Right lung (tissue), 2 donors: ENCODE measurements at regions not wholly inside any gene's neighbourhood (a gene's known extent, or its start where the extent isn't known, plus 50 kb on each side); places are given as distances from the start of the nearest gene placed in this dataset.

Experiments
- DNase-seq, 2 donors: peaks; one replicate each; pipeline ENCODE4 v3.0.0-alpha.2; 2013

DNA sequence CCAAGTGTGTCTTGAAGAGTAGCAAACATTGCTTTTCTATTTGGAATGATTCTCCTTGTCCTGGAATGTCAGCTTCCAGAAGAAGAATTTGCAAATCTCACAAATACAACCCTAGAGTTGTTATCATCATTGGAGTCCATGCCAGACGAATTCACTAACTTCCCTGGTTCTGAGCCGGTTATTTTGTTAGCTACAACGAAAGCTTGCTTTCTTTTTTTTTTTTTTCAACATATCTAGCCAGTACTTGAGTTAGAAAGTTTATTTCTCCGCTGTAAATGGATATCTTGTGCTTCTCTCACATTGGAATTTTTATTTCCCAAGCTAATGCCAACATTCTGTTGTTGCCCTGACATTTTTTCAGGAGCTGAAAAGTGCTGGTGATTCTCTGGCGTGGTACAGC is 138.1 kb upstream of the POM121L12 start:
- no peak for DNase-seq

DNA sequence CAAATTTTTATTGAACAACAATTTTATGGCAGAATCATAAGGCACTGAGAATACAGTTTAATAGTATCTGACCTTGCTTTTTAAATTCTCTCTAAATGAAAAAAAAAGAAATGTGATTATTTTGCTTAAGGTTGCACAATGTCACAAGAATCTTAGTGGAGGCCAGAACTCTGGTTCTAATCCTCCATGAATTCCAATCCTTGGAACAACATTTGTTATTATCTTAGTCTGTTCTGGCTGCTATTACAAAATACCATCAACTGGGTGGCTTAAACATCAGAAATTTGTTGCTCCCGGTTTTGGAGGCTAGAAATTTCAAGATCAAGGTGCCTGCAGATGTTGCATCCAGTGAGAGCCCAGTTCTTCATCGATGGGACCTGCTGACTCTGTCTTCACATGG is 158.2 kb upstream of the POM121L12 start:
- no peak for DNase-seq

DNA sequence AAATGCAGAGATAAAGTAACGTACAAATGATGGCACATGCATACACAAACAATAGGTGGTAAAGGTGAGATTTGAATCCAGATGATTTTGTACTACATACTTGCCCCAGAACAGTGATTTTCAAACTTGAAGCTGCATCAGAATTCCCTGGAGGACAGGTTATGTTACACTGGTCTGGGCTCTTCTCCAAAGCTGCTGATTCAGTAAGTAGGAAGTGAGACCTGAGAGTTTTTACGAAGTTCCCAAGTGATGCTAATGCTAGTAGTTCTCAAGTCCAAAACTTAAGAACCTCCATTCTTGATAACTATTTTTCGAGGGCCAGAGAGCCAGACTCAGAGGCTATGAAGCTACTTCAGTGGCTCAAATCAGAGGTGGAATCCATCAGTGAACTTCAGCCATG is 159.0 kb upstream of the POM121L12 start:
- DNase-seq = no peak

- no peak for DNase-seq
Observed at GRCh38 chr7:52863652-52864051, 171.8 kb upstream of the POM121L12 start.

DNA sequence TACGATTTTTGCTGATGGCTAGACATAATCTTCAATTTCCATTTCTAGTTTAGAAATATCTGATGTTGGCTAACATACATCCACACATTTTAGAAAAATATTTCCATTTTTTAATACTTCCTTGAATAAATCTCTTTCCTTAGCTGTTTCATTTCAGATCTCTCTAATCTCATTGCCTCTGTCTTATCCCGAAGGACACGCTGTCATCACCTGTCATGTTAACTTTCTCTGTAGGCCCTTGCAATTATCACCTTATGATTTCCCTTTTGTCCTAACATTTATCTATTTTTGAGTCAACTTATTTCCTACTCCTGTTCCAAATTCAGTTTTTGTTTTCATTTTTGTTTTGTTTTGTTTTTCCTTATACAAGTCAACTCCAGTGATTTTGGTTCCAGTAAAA is 173.1 kb upstream of the POM121L12 start:
- no peak for DNase-seq

- no peak for DNase-seq
Observed at GRCh38 chr7:52857367-52857766, 178.1 kb upstream of the POM121L12 start.

DNA sequence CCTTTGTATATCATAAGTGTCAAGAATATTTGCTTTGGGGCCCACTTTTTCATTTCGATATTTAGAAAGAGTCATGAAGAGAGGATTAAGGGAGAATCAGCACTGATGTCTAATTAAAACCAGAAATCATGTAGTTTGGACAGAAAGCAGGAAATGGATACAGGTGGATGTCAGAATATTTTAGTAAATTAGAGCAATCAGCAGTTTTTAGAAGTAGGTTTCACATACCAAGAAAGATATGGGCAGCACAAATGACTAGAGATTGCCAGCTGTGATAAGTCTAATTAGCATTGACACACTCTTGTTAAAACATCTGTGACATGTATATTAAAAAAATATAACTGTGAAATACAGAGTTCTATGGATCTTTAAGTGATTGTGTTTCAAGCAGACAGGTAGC is 180.8 kb upstream of the POM121L12 start:
- DNase-seq = no peak

DNA sequence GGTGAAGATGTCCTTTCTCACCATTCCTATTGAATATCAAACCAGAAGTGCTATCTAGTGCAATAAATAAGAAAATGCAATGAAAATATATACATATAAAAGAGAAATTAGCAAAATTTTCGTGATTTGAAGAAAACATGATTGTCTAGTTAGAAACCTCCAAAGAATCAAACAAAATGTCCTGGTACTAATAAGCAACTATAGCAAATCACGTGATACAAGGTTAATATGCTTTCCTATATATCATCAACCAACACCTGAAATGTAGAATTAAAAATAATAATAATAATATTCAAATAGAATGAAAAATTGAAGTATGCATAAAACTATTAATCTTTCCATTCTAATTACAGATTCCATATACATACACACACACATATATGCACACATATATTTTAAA is 183.9 kb upstream of the POM121L12 start:
- no peak for DNase-seq

- no peak for DNase-seq
Observed at GRCh38 chr7:52843436-52843835, 192.0 kb upstream of the POM121L12 start.

DNA sequence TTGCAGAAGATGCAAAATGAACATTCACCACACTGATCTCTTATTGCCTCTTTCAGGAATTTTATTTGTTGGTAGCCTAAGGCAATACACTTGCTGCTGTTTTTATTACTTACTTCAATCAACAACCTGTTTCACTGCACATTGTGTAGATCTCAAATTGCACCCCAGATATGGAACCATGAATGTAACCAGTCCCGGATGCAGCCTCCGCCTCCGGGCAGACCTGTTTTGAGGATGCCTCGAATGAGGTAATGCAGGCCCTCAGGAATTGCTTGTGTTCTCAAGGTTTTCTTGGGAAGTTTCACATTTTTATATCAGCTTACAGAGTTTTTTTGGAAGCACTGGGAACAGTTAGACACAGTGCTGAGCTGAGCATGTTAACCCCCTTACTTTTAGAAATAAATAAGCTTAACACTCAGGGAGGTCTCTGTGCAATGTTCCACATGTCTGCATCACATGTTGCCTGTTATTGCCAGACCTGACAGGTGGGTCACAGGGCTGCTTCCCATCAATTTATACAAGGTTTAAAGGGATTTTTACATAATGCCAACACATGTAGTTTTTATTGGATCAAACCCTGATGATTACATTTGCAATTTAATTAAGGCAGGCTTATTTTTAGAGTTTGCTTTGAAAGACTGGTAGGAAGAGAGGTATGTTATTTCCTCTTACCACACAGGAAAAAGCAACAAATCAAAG is 193.1 kb upstream of the POM121L12 start:
- DNase-seq = no peak

- DNase-seq = no peak
Observed at GRCh38 chr7:52838981-52839411, 196.4 kb upstream of the POM121L12 start.

DNA sequence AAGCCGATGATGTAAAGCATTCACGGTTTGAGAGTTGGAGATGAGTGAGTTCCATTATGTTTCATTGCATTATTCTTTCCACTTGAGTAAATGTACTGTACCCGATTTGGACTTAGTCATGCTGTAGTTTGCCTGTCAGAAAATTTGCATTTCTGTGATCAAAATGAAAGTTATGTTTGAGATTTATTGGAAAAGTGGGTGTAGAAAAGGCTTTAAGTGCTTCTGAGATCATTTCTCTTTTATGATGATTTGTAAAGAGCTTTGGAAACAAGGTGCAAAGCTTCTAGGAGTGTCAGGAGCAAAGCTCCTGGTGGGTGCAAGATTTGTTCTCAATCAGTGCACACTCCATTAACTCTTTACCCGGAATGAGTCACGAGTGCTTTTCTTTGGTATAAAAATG is 204.1 kb upstream of the POM121L12 start:
- DNase-seq = no peak

GRCh38 chr7:52830801-52831200 is 204.6 kb upstream of the POM121L12 start:
- DNase-seq = no peak

DNA sequence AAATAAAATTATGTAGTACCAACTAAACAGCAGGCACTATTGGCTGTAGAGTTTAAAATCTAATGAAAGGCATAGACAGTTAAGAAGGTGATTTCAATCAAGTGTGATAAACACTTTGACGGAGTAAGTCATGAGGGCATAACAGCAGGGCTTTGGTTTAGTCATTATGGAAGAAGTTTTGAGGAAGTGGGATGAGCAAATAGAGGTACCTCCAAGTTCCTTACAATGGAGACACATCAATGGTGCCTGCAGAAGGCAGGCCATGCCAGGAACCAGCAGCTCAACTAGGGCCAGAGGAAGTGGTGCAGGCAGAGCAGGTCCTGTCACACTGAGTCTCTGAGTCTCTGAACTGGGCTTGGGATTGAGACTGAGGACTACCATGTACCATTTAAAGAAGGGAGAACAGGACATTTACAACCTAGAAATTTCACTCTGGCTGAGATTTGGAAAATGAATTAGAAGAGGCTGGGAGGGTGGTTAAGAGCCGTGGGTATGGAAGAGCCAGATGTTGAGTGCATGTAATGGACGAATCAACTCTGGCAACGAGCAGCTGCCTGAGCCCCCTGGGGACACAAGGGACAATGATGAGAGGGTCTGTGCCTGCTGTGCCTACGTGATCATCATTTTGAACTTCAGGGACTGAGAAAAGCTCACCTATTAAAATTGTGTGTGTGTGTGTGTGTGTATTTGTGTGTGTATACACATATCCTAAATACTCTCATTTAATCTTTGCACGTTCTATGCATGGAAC is 208.7 kb upstream of the POM121L12 start:
- no peak for DNase-seq

DNA sequence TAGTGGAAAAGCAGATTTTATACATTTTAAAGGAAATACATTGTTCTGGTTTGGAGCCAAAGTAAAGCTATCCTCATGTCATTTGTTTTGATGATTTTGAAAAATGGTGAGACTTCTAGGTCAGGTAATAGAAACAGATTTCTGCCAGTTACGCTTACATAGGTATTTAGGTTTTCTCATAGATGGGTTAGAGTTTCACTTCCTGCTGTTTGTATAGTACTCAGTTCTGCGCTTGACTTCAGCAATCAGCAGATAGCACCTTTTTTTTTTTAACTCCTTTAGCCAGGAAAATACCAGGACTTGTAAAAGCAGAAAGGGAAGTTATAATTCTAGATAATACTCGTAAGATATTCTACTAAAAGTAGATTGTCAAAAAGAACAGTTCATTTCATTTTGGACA is 209.8 kb upstream of the POM121L12 start:
- DNase-seq = no peak

GRCh38 chr7:52811537-52811936 is 223.9 kb upstream of the POM121L12 start:
- DNase-seq = no peak

GRCh38 chr7:52799817-52800216 is 235.6 kb upstream of the POM121L12 start:
- DNase-seq = no peak

DNA sequence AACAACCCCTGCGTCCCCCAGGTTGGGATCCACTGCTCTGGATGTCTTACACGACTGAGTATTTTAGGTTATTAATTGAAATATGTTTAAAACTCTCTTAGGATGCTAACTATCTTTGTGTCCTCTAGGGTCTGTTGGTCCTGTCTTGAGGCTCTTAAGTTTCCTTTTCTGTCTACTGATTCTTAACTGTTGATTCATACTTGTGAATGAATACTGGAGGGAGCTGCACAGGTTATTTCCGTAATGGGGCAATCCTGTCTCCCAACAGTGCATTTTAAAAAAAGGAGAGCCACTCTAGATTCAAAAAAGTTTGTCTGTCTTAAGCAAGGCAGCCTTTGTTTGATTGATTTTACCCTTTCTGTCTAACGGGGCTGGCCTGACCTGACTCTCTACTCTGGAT is 237.6 kb upstream of the POM121L12 start:
- no peak for DNase-seq

- DNase-seq = no peak
Observed at GRCh38 chr7:52794621-52795020, 240.8 kb upstream of the POM121L12 start.

DNA sequence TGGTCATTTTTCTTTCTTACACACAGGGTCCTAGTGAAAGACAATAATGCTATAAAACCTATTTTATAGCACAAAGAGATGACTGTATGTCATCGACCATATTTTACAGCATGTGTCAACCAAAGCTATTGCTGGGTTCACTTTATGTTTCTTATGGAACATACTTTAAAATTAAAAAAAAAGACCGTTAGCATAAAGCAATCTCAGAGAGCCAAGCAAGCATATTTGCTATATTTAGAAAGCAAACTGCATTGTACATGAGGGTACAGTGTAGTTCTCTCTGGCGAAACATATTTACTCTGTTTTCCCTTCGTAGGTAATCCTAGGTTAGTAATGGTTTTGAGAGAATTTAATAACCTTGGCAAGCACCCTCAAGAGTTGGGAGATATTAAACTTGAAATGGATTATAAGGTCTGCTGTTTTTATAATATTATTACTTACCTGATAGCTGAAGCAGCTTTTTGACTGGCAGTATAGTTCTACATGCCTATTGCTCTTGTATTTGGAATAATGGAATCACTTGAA is 244.2 kb upstream of the POM121L12 start:
- DNase-seq = no peak

GRCh38 chr7:52786174-52786573 is 249.3 kb upstream of the POM121L12 start:
- DNase-seq = no peak

DNA sequence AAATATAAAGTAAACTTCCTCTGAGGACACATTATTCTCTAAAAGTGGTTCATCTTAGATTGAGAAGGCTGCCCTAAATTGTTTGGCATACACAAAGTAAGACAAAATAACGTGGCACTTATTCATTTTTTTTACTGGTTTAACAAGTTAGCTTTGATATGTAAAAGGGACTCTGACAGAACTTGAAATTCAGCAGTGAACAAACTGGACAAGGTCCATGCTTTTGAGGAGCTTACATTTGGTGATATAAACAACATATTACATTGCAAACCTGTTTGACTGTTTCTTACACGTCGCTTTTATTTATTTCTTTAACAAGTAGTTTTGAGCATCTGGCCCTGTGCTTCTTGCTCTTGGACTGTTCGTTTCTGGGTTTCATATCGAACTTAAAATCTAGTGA is 253.1 kb upstream of the POM121L12 start:
- no peak for DNase-seq

DNA sequence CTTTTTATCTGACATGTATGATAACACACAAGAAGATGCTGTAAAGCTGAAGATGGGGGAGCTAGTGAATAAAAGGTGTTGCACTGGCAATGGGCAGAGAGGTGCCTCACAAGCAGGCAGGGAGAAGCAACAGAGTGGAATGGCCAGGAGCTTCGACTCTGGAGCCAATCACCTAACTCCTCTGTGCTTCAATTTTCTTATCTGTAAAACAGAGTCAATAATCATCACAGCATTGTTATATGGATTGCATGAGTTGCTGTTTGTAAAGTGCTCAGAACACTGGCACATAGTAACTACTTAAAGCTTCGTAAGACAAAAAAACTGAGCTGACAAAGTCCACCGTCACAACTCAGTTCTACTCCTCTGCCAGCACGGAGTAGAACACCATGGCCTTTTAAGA is 254.2 kb upstream of the POM121L12 start:
- DNase-seq = no peak
